Stimulated activated CD8-positive, alpha-beta memory T cell treated with anti-CD3 and anti-CD28 coated beads, Interleukin-7, amount 100 ng/mL, for 24 hours (primary cell): ENCODE measurements at regions not wholly inside any gene's neighbourhood (a gene's known extent, or its start where the extent isn't known, plus 50 kb on each side); places are given as distances from the start of the nearest gene placed in this dataset.
"Not testable (repeated sequence)": the region's sequence is repeated elsewhere in the genome, so short reads cannot be mapped to it uniquely, and the experiment has no call there.

Experiments used
- DNase-seq: peaks from one replicate; pipeline ENCODE4 v3.0.0-alpha.2; 2020; ENCODE audit warnings: low read depth

GRCh38 chr5:135279328-135279727 lies 119.7 kb downstream of the MACROH2A1 start:
- no peak for DNase-seq

GRCh38 chr5:135276151-135276550 lies 122.9 kb downstream of the MACROH2A1 start:
- no peak for DNase-seq

- DNase-seq, result no peak
Observed at GRCh38 chr5:135273212-135273611, 125.8 kb downstream of the MACROH2A1 start.

- DNase-seq, result no peak
Observed at GRCh38 chr5:135272311-135272805, 126.7 kb downstream of the MACROH2A1 start.

- no peak for DNase-seq
Observed at GRCh38 chr5:135271533-135272310, 127.3 kb downstream of the MACROH2A1 start.

- DNase-seq, result no peak
Observed at GRCh38 chr5:135269931-135270421, 129.1 kb downstream of the MACROH2A1 start.

- no peak for DNase-seq
Observed at GRCh38 chr5:135269199-135269598, 129.8 kb downstream of the MACROH2A1 start.

GRCh38 chr5:135266975-135267374 lies 132.1 kb downstream of the MACROH2A1 start:
- no peak for DNase-seq

GRCh38 chr5:135266303-135266635 lies 132.8 kb downstream of the MACROH2A1 start:
- DNase-seq, result no peak

- no peak for DNase-seq
Observed at GRCh38 chr5:135265497-135266302, 133.3 kb downstream of the MACROH2A1 start.

GRCh38 chr5:135264451-135265440 lies 134.3 kb downstream of the MACROH2A1 start:
- no peak for DNase-seq

- no peak for DNase-seq
Observed at GRCh38 chr5:135263022-135263668, 135.9 kb downstream of the MACROH2A1 start.

- DNase-seq, result no peak
Observed at GRCh38 chr5:135262364-135262763, 136.7 kb downstream of the MACROH2A1 start.

GRCh38 chr5:135260108-135260507 lies 138.9 kb downstream of the MACROH2A1 start:
- DNase-seq, result not testable (repeated sequence)

GRCh38 chr5:135255461-135256178 lies 143.4 kb downstream of the MACROH2A1 start:
- no peak for DNase-seq

GRCh38 chr5:135254183-135254582 lies 144.8 kb downstream of the MACROH2A1 start:
- DNase-seq, result no peak

- DNase-seq, result no peak
Observed at GRCh38 chr5:135253601-135254178, 145.3 kb downstream of the MACROH2A1 start.

- no peak for DNase-seq
Observed at GRCh38 chr5:135251093-135251492, 147.9 kb downstream of the MACROH2A1 start.

- DNase-seq, result no peak
Observed at GRCh38 chr5:135250671-135251070, 148.4 kb downstream of the MACROH2A1 start.

GRCh38 chr5:135249658-135250057 lies 149.4 kb downstream of the MACROH2A1 start:
- no peak for DNase-seq
